Stromal cell of bone marrow (primary cell): ENCODE measurements at regions not wholly inside any gene's neighbourhood (a gene's known extent, or its start where the extent isn't known, plus 50 kb on each side); places are given as distances from the start of the nearest gene placed in this dataset.
"Not testable (repeated sequence)": the region's sequence is repeated elsewhere in the genome, so short reads cannot be mapped to it uniquely, and the experiment has no call there.

Experiments
- DNase-seq: peaks from one replicate; pipeline ENCODE4 v3.0.0-alpha.2; 2012; ENCODE audit warnings: low read depth

DNA sequence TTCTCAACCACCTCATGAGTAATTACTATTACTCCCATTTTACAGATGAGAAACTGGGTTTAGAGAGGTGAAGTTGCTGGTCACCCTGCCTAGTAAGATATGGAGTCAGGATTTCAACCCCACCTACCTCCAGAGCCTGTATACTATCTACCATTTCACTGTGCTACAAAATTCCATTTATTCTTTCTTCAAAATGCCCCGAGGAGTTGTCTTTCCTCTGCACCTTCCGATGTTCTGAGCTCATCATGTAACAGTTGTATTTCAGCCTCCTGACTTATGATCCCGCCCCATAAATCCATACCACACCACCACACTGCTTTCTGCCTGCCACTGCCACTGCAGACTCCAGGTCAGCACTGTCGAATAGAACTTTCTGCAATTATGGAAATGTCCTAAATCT, 71.3 kb upstream of the SLC25A36 start:
- no peak for DNase-seq

DNA sequence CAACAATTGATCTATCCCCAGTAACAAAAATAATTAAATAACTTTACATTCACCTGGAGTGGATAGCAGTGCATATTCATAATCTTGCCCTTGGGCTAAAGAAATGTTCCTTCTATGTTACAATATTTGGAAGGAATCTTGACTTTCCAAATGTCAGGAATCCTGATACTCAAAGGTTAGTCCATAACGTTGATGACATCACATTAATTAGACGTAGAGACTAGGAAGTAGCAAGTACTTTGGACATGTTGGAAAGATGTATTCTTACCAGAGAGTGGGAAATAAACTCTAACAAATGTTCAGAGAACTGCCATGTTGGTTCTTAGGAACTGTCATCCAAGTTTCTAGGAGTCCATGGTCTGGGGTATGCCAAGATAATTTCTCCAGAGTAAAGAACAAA, 70.6 kb upstream of the SLC25A36 start:
- DNase-seq = no peak

DNA sequence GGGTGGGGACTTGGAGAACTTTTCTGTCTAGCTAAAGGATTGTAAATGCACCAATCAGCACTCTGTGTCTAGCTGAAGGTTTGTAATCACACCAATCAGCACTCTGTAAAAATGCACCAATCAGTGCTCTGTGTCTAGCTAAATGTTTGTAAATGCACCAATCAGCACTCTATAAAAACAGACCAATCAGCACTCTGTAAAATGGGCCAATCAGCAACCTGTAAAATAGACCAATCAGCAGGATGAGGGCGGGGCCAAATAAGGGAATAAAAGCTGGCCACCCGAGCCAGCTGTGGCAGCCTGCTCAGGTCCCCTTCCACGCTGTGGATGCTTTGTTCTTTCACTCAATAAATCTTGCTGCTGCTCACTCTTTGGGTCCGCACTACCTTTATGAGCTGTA, 69.5 kb upstream of the SLC25A36 start:
- not testable (repeated sequence) for DNase-seq

DNA sequence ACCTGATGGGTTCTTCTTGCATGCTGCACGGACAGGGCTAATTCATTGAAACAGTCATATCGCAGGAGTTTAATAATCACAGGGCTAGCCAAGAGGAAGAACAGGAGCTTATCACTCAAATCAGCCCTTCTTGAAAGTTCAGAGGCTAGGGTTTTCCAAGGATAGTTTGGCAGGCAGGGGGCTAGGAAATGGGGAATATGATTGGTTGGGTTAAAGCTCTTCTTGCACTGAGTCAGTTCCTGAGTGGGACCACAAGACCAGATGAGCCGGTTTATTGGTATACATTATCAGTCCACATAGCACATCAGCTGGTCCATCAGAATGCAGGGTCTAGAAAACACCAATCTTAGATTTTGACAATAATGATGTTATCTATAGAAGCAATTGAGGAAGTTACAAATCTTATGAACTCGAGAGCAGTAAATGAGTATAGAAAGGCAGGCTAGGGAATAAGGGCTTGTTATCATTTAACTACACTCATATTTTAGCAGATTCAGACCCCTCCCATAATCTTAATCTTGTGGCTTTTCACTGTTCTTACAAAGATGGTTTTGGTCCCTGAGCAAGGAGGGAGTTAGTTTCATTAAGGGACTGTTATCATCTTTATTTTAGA, 58.1 kb upstream of the SLC25A36 start:
- DNase-seq = no peak

DNA sequence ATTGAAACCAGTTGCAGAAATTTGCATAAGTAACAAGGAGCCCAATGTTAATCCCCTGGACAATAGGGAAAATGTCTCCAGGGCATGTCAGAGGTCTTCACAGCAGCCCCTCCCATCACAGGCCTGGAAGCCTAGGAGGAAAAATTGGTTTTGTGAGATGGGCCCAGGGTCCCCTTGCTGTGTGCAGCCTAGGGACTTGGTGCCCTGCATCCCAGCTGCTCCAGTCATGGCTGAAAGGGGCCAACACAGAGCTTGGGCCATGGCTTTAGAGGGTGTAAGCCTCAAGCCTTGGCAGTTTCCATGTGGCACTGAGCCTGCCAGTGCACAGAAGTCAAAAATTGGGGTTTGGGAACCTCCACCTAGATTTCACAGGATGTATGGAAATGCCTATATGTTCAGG, 55.9 kb upstream of the SLC25A36 start:
- not testable (repeated sequence) for DNase-seq
